Stomach (tissue), 4 donors: ENCODE measurements at regions not wholly inside any gene's neighbourhood (a gene's known extent, or its start where the extent isn't known, plus 50 kb on each side); places are given as distances from the start of the nearest gene placed in this dataset.

Source experiments
- CTCF ChIP-seq, 7 experiments: fragments of 450-650 bp in 4 of 7; fragments of 200-600 bp in 3 of 7; sonication (generic) in 3 of 7; IDR thresholded peaks; one replicate each; pipeline ENCODE4 v1.5.1; 2016 to 2019; ENCODE audit warnings: antibody characterized with exemption in 7 of 7, control low read depth in 2 of 7, mild to moderate bottlenecking in 1 of 7
- EP300 ChIP-seq: sonication (generic); formaldehyde crosslinking; IDR thresholded peaks from one replicate; pipeline ENCODE4 v1.6.1; 2017; ENCODE audit warnings: antibody characterized with exemption
- POLR2A ChIP-seq, 4 donors: fragments of 450-650 bp; IDR thresholded peaks; one replicate each; pipeline ENCODE4 v1.6.1; 2016; ENCODE audit warnings: antibody characterized with exemption in 4 of 4, control low read depth in 2 of 4, mild to moderate bottlenecking in 1 of 4, moderate library complexity in 1 of 4
- POLR2AphosphoS5 ChIP-seq, 3 donors: sonication (generic); formaldehyde crosslinking; IDR thresholded peaks; one replicate each; pipeline ENCODE4 v1.6.1; 2016; ENCODE audit warnings: antibody characterized with exemption in 3 of 3

GRCh38 chr12:115468087-115468510, 784.1 kb upstream of the TBX3 start:
- no peak for TF ChIP-seq POLR2A (IDR thresholded peaks at IDR 0.05)
- peak in 3 of 7 experiments; percentile 9 to 35 (median 10) for TF ChIP-seq CTCF (IDR thresholded peaks at IDR 0.05)
- TF ChIP-seq POLR2AphosphoS5 (IDR thresholded peaks at IDR 0.05), result peak in 1 of 3 donors; percentile 57
- TF ChIP-seq EP300, result no peak
